IPS DF 4.7 (cell line): ENCODE measurements at regions not wholly inside any gene's neighbourhood (a gene's known extent, or its start where the extent isn't known, plus 50 kb on each side); places are given as distances from the start of the nearest gene placed in this dataset.

Experiments used
- DNase-seq: peaks from one replicate; pipeline ENCODE4 v3.0.0-alpha.2; 2013; ENCODE audit warnings: low spot score; ENCODE audit errors: extremely low read depth

DNA sequence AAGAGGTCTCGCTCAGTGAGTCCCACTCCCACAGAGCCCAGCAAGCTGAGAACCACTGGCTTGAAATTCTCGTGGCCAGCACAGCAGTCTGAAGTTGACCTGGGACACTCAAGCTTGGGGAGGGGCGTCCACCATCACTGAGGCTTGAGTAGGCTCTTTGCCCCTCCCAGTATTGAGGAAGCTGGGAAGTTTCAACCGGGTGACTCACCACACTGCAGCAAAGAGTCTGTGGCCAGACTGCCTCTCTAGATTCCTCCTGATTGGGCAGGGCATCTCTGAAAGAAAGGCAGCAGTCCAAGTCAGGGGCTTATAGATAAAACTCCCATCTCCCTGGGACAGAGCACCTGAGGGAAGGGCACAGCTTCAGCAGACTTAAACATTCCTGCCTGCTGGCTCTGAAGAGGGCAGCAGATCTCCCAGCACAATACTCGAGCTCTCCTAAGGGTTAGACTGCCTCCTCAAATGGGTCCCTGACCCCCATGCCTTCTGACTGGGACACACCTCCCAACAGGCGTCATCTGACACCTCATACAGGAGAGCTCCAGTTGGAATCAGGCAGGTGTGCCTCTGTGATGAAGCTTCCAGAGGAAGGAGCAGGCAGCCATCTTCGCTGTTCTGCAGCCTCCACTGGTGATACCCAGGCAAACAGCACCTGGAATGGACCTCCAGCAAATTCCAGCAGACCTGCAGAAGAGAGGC, 970.9 kb upstream of the LRRN3 start:
- no peak for DNase-seq

GRCh38 chr7:110129159-110129558, 961.8 kb upstream of the LRRN3 start:
- DNase-seq: no peak

- DNase-seq: no peak
Observed at GRCh38 chr7:110130669-110131068, 960.3 kb upstream of the LRRN3 start.

DNA sequence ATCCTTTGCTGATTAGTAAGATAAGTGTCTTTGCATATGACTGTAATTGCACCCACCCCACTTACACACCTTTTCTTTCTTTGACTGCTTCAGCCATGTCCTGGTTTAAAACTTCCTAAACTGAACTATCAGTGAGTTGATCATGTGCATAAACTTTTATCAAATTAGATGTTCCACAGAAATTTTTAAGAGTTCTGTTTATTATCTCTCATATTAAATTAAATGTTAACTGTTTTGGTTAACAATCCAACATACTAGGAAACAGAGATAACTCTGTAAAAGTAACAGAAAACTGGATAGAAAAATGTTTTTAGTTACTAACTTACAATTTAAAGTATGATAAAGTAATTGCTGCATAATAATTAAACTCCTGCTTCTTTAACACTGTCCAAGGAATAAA, 959.6 kb upstream of the LRRN3 start:
- DNase-seq: no peak

DNA sequence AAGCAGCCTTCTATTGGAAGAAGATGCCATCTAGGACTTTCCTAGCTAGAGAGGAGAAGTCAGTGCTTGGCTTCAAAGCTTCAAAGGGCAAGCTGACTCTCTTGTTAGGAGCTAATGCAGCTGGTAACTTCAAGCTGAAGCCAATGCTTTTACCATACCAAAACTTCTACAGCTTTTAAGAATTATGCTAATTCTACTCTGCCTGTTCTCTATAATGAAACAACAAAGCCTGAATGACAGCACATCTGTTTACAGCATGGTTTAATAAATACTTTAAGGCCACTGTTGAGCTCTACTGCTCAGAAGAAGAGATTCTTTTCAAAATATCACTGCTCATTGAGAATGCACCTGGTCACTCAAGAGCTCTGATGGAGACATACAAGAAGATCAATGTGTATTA, 951.9 kb upstream of the LRRN3 start:
- DNase-seq: no peak

DNA sequence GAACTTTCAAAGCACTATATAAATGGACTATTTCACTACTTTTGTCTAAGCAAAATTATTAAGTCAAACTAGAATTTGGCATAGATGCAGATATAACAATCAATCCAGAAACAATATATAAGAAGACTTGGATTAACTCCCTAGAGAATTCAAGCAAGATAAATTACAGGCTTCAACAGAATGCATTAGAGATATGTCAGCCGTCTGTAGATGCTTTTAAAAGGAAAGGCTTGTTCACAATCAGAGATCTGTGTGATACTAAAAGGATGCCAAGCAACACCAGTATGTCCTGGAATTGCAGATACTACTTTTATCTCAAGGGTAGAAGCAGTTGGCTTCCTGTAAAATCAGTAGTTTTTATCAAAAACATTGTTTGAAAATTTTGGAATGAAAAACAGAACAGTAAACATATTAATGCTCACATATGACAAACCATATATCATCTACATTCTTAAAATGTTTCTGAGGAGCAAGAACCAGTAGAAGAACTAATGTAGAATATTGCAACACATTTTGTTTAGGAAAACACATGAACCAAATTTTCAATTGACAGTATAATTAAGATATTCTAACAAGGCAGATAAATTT, 947.9 kb upstream of the LRRN3 start:
- DNase-seq: no peak

DNA sequence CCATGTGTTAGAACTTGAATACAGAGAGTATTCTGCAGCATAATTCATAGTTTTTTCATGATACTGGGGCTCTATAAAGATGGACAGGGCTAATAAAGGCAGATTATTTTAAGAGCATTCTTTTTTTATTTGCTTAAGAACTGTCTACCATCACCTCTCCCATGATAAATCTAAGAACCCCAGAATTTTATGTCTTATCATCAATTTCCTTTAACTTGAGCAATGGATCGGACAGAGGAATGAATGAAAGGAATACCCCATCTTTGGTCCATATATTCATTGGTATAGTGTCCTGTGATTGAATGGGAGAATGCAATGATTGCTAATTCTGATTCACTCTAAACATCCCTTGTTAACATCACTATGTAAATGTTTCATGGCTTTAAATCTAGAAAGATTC, 946.3 kb upstream of the LRRN3 start:
- no peak for DNase-seq

DNA sequence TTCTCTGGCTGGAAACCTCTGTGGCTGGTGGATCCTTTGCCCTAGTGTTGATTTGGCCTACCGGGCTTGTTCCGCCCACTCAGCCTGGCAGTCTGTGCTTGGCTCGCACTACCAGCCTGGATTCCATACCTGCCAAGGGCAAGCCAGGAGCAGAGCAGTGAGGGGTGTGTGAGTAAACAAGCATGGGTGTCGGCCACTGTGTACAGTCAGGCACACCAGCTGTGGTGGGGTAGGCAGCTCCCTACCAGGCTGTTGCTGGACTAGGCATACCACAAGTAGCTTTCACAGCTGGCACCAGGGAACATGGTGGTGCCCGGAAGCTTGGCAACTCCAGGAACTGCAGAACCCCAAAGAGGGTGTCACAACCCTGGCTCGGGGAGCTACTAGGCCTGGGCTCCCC, 942.9 kb upstream of the LRRN3 start:
- no peak for DNase-seq

- DNase-seq: no peak
Observed at GRCh38 chr7:110153222-110153621, 937.7 kb upstream of the LRRN3 start.

- no peak for DNase-seq
Observed at GRCh38 chr7:110156511-110156910, 934.4 kb upstream of the LRRN3 start.

GRCh38 chr7:110157631-110158362, 933.1 kb upstream of the LRRN3 start:
- DNase-seq: no peak

GRCh38 chr7:110168010-110168409, 922.9 kb upstream of the LRRN3 start:
- DNase-seq: no peak

GRCh38 chr7:110170841-110171240, 920.1 kb upstream of the LRRN3 start:
- DNase-seq: no peak

GRCh38 chr7:110177463-110177862, 913.5 kb upstream of the LRRN3 start:
- DNase-seq: no peak

GRCh38 chr7:110179037-110179436, 911.9 kb upstream of the LRRN3 start:
- no peak for DNase-seq

- no peak for DNase-seq
Observed at GRCh38 chr7:110181768-110182167, 909.2 kb upstream of the LRRN3 start.

- DNase-seq: no peak
Observed at GRCh38 chr7:110186334-110186733, 904.6 kb upstream of the LRRN3 start.

- no peak for DNase-seq
Observed at GRCh38 chr7:110187877-110188554, 902.9 kb upstream of the LRRN3 start.

DNA sequence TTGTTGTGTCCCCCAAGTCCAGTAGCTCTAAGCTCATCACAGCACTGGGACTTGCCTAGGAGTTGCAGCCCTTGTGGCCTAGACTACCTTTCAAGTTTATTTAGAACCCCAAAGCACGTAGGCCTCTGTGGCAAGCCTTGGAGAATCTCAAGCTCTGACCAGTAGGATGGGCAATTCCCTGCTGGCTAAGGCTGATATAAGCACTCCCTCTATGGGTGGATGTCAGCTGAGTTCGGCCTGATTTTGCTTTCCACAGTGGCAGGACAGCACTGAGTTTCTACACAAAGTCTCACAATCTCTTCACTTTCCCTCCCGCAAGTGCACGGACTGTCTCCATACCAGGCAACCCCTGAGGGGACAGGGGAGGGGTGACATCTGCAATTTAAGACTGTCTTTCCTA, 886.4 kb upstream of the LRRN3 start:
- peak; percentile 22 for DNase-seq

GRCh38 chr7:110205899-110206298, 885.0 kb upstream of the LRRN3 start:
- DNase-seq: no peak

DNA sequence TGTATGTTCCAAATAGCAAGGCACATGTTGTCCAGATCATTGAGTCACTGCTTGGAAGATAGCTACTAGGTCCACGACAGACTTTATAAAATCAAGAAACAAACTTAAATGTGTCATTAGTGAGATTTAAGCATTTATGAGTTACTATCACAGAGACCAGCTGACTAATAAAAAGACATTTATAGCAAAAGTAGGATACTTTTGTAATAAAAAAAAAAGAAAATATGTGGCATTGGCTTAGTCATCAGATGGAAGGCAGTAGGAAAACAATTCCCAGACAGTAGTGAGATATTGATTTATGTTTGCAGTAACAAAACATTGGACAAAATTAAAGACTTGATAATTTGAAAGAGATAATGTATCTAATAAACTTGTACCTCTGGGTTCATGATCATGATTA, 881.0 kb upstream of the LRRN3 start:
- no peak for DNase-seq

GRCh38 chr7:110210941-110211608, 879.9 kb upstream of the LRRN3 start:
- DNase-seq: no peak
